Neural progenitor cell (in vitro differentiated cells): ENCODE measurements at regions not wholly inside any gene's neighbourhood (a gene's known extent, or its start where the extent isn't known, plus 50 kb on each side); places are given as distances from the start of the nearest gene placed in this dataset.

Experiments used
- DNase-seq: peaks from one replicate; pipeline ENCODE4 v3.0.0-alpha.2; 2016; ENCODE audit warnings: low spot score
- H2AFZ ChIP-seq: fragments of 200-600 bp; sonication (generic); replicated peaks from 2 replicates; pipeline ENCODE4 v1.6.1; 2016; ENCODE audit warnings: antibody characterized with exemption
- H3F3A ChIP-seq: fragments of 200-600 bp; sonication (generic); 2 replicates; pipeline ENCODE4 v1.6.1; 2016; ENCODE audit warnings: antibody characterized with exemption, low read depth
- H3K27ac ChIP-seq: fragments of 200-600 bp; sonication (generic); 2 replicates; pipeline ENCODE4 v1.5.1; 2016; ENCODE audit warnings: mild to moderate bottlenecking
- H3K27me3 ChIP-seq: fragments of 200-600 bp; sonication (generic); 2 replicates; pipeline ENCODE4 v1.6.1; 2016; ENCODE audit warnings: mild to moderate bottlenecking, moderate library complexity
- H3K36me3 ChIP-seq: fragments of 200-600 bp; sonication (generic); 2 replicates; pipeline ENCODE4 v1.5.1; 2016
- H3K4me1 ChIP-seq: fragments of 200-600 bp; sonication (generic); 2 replicates; pipeline ENCODE4 v1.6.1; 2016; ENCODE audit warnings: mixed run types
- H3K4me2 ChIP-seq: fragments of 200-600 bp; sonication (generic); 2 replicates; pipeline ENCODE4 v1.6.1; 2016
- H3K4me3 ChIP-seq: fragments of 200-600 bp; sonication (generic); 2 replicates; pipeline ENCODE4 v1.5.1; 2016
- H3K79me2 ChIP-seq: fragments of 200-600 bp; sonication (generic); 2 replicates; pipeline ENCODE4 v1.6.1; 2016; ENCODE audit warnings: low read depth
- H3K9ac ChIP-seq: fragments of 200-600 bp; sonication (generic); 2 replicates; pipeline ENCODE4 v1.6.1; 2016
- H3K9me3 ChIP-seq: fragments of 200-600 bp; sonication (generic); 2 replicates; pipeline ENCODE4 v1.5.1; 2016; ENCODE audit warnings: low read depth
- H4K20me1 ChIP-seq: fragments of 200-600 bp; sonication (generic); 2 replicates; pipeline ENCODE4 v1.6.1; 2016; ENCODE audit warnings: low read depth
- H3K27ac Mint-ChIP-seq: 3 replicates; pipeline ENCODE4 v1.8.0; 2021; ENCODE audit warnings: mixed read lengths
- H3K27me3 Mint-ChIP-seq: 2 replicates; pipeline ENCODE4 v1.8.0; 2022; ENCODE audit warnings: low read depth, mild to moderate bottlenecking, inconsistent platforms, moderate library complexity, mixed read lengths; ENCODE audit not compliant: insufficient read depth
- H3K36me3 Mint-ChIP-seq: 3 replicates; pipeline ENCODE4 v1.8.0; 2021; ENCODE audit warnings: mixed read lengths
- H3K4me1 Mint-ChIP-seq: 3 replicates; pipeline ENCODE4 v1.8.0; 2021; ENCODE audit warnings: mixed read lengths
- H3K4me3 Mint-ChIP-seq: 3 replicates; pipeline ENCODE4 v1.8.0; 2021; ENCODE audit warnings: mild to moderate bottlenecking, moderate library complexity, mixed read lengths
- H3K9me3 Mint-ChIP-seq: 3 replicates; pipeline ENCODE4 v1.8.0; 2020; ENCODE audit warnings: mixed read lengths
- CTCF ChIP-seq: fragments of 200-600 bp; sonication (generic); IDR thresholded peaks from 2 replicates; pipeline ENCODE4 v1.5.1; 2017; ENCODE audit warnings: antibody characterized with exemption, mild to moderate bottlenecking
- EZH2 ChIP-seq: fragments of 200-600 bp; sonication (generic); IDR thresholded peaks from 2 replicates; pipeline ENCODE4 v1.6.1; 2017; ENCODE audit warnings: antibody characterized with exemption, mild to moderate bottlenecking, moderate library complexity
- EZH2phosphoT487 ChIP-seq: fragments of 200-600 bp; sonication (generic); IDR thresholded peaks from 2 replicates; pipeline ENCODE4 v1.6.1; 2017; ENCODE audit warnings: antibody characterized with exemption

DNA sequence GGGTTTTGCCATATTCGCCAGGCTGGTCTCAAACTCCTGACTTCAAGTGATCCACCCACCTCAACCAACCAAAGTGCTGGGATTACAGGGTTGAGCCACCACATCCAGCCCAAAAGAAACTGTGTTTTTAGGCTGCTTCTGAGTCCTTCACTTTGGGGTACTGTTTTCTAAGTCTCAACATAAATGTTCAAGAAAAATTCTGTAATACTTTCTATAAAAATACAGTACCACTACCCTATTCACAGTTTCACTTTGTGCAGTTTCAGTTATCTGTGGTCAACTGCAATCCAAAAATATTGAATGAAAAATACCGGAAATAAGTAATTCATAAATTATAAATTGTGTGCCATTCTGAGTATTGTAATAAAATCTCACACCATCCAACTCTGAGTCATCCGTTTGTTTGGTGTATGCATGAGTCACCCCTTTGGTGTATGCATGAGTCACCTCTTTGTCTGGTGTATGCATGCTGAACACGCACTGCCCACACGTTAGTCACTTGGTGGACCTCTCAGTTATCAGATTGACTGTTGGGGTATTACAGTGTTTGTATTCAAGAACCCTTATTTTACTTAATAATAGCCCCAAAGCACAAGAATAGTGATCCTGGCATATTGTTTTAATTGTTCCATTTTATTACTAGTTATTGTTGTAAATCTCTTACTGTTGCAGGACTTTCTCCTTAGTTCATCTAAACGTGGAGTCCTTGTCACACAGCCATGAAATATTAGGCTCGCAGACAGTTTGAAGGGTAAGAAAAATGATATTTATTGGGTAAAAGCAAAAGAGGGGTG is 190.2 kb downstream of the FSCB start:
- Histone ChIP-seq H2AFZ (no peak overlapping the region), H3F3A (no peaks in the 10 kb centered on the region), H3K4me3 (no peak overlapping the region), H3K4me2 (no peak overlapping the region), H3K27ac (no peak overlapping the region), H3K27me3 (no peaks in the 10 kb centered on the region), H3K9me3 (no peaks in the 10 kb centered on the region), H3K79me2 (no peaks in the 10 kb centered on the region), H3K36me3 (no peaks in the 10 kb centered on the region), H4K20me1 (no peaks in the 10 kb centered on the region), H3K4me1 (no peaks in the 10 kb centered on the region), H3K9ac (no peak overlapping the region)
- Mint-ChIP-seq H3K9me3 (peaks cover 7% of the 10 kb centered on the region), H3K27ac (no peak overlapping the region), H3K4me1 (peaks cover 6% of the 10 kb centered on the region), H3K4me3 (no peak overlapping the region), H3K36me3 (no peaks in the 10 kb centered on the region), H3K27me3 (peaks cover 6% of the 10 kb centered on the region)
- DNase-seq = no peak
- TF ChIP-seq CTCF (no peak), EZH2phosphoT487 (no peak), EZH2 (no peak)

GRCh38 chr14:44309331-44309730 is 197.8 kb downstream of the FSCB start:
- Histone ChIP-seq H3K9ac (no peak overlapping the region), H4K20me1 (no peaks in the 10 kb centered on the region), H3K4me1 (no peaks in the 10 kb centered on the region), H3K9me3 (no peaks in the 10 kb centered on the region), H3K27me3 (no peaks in the 10 kb centered on the region), H3K79me2 (no peaks in the 10 kb centered on the region), H3K4me2 (no peak overlapping the region), H3K27ac (no peak overlapping the region), H3K4me3 (no peak overlapping the region), H3K36me3 (no peaks in the 10 kb centered on the region), H3F3A (no peaks in the 10 kb centered on the region), H2AFZ (no peak overlapping the region)
- DNase-seq = no peak
- peaks cover 2% of the 10 kb centered on the region for H3K9me3 Mint-ChIP-seq
- no peaks in the 10 kb centered on the region for H3K36me3 Mint-ChIP-seq
- H3K4me1 Mint-ChIP-seq = no peaks in the 10 kb centered on the region
- H3K27me3 Mint-ChIP-seq = no peaks in the 10 kb centered on the region
- no peak for TF ChIP-seq CTCF
- no peak for TF ChIP-seq EZH2phosphoT487
- TF ChIP-seq EZH2 = no peak
- H3K27ac Mint-ChIP-seq = no peak overlapping the region
- no peak overlapping the region for H3K4me3 Mint-ChIP-seq

GRCh38 chr14:44300916-44301315 is 206.2 kb downstream of the FSCB start:
- no peaks in the 10 kb centered on the region for H3K36me3 Mint-ChIP-seq
- Histone ChIP-seq H3K27ac (no peak overlapping the region), H4K20me1 (no peaks in the 10 kb centered on the region), H3F3A (no peaks in the 10 kb centered on the region), H3K36me3 (no peaks in the 10 kb centered on the region), H3K9me3 (no peaks in the 10 kb centered on the region), H3K4me2 (no peak overlapping the region), H3K4me1 (no peaks in the 10 kb centered on the region), H3K27me3 (no peaks in the 10 kb centered on the region), H2AFZ (no peak overlapping the region), H3K9ac (no peak overlapping the region), H3K4me3 (no peak overlapping the region), H3K79me2 (no peaks in the 10 kb centered on the region)
- no peak overlapping the region for H3K4me3 Mint-ChIP-seq
- H3K27me3 Mint-ChIP-seq = no peaks in the 10 kb centered on the region
- H3K9me3 Mint-ChIP-seq = peaks cover 8% of the 10 kb centered on the region
- peaks cover 4% of the 10 kb centered on the region for H3K4me1 Mint-ChIP-seq
- TF ChIP-seq CTCF = no peak
- TF ChIP-seq EZH2 = no peak
- TF ChIP-seq EZH2phosphoT487 = no peak
- no peak overlapping the region for H3K27ac Mint-ChIP-seq
- no peak for DNase-seq
